KMS-11 (cell line): ENCODE measurements at regions not wholly inside any gene's neighbourhood (a gene's known extent, or its start where the extent isn't known, plus 50 kb on each side); places are given as distances from the start of the nearest gene placed in this dataset.

Experiments used
- H2AFZ ChIP-seq: fragments of 200-600 bp; sonication (generic); 2 replicates; pipeline ENCODE4 v1.6.1; 2016; ENCODE audit warnings: antibody characterized with exemption, mixed run types, low read depth
- H3K27ac ChIP-seq: fragments of 200-600 bp; sonication (generic); 2 replicates; pipeline ENCODE4 v1.6.1; 2016; ENCODE audit warnings: mild to moderate bottlenecking, mixed run types
- H3K27me3 ChIP-seq: fragments of 200-600 bp; sonication (generic); 2 replicates; pipeline ENCODE4 v1.6.1; 2017; ENCODE audit warnings: mild to moderate bottlenecking, low read depth, mixed run types, moderate library complexity; ENCODE audit not compliant: insufficient read depth
- H3K36me3 ChIP-seq: fragments of 200-600 bp; sonication (generic); 2 replicates; pipeline ENCODE4 v1.6.1; 2017; ENCODE audit warnings: mild to moderate bottlenecking, mixed run types; ENCODE audit not compliant: insufficient read depth
- H3K4me1 ChIP-seq: fragments of 200-600 bp; sonication (generic); 2 replicates; pipeline ENCODE4 v1.6.1; 2016; ENCODE audit warnings: mild to moderate bottlenecking, low read depth, mixed run types; ENCODE audit not compliant: poor library complexity, severe bottlenecking
- H3K4me2 ChIP-seq: fragments of 200-600 bp; sonication (generic); 2 replicates; pipeline ENCODE4 v1.7.0; 2016; ENCODE audit warnings: mild to moderate bottlenecking, mixed run types
- H3K4me3 ChIP-seq: fragments of 200-600 bp; sonication (generic); IDR thresholded peaks from 2 replicates; pipeline ENCODE4 v1.6.1; 2017; ENCODE audit warnings: low read depth, low read length, mixed read lengths; ENCODE audit not compliant: insufficient read depth
- H3K79me2 ChIP-seq: fragments of 200-600 bp; sonication (generic); 2 replicates; pipeline ENCODE4 v1.6.1; 2016; ENCODE audit warnings: low read depth, mixed run types; ENCODE audit not compliant: insufficient read depth
- H3K9ac ChIP-seq: fragments of 200-600 bp; sonication (generic); 2 replicates; pipeline ENCODE4 v1.6.1; 2016; ENCODE audit warnings: mild to moderate bottlenecking, mixed run types
- H4K20me1 ChIP-seq: fragments of 200-600 bp; sonication (generic); 2 replicates; pipeline ENCODE4 v1.6.1; 2016; ENCODE audit warnings: mild to moderate bottlenecking, mixed run types; ENCODE audit not compliant: insufficient read depth
- CTCF ChIP-seq: fragments of 200-600 bp; sonication (generic); conservative IDR thresholded peaks from 2 replicates; pipeline ENCODE4 v1.6.1; 2017; ENCODE audit warnings: low read depth, mild to moderate bottlenecking, antibody characterized with exemption, low read length, moderate library complexity, mixed read lengths

DNA sequence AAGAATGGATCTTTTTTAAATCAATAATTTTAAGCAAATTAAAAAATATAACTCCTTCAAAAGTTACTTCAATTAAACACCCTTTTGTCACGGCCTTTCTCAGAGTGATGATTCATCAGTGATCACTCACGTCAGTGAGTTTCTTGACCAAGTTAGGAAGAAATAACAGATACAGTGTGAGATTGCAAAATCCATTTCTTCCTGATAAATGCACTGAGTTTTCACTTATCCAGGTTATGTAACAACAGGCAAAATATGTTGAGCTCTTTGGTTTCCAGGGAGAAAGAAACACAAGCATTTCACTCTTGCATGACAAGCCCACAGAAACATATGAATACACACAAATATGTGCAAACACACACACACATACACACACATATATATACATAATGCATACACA, 195.9 kb upstream of the CYRIA start:
- no peak overlapping the region for H3K9ac ChIP-seq
- H3K27me3 ChIP-seq = no peaks in the 10 kb centered on the region
- no peak overlapping the region for H3K27ac ChIP-seq
- no peak overlapping the region for H3K4me3 ChIP-seq
- H3K79me2 ChIP-seq = no peaks in the 10 kb centered on the region
- H3K4me2 ChIP-seq = no peak overlapping the region
- no peaks in the 10 kb centered on the region for H3K4me1 ChIP-seq
- H3K36me3 ChIP-seq = no peaks in the 10 kb centered on the region
- TF ChIP-seq CTCF = no peak
- no peaks in the 10 kb centered on the region for H4K20me1 ChIP-seq
- H2AFZ ChIP-seq = no peak overlapping the region

DNA sequence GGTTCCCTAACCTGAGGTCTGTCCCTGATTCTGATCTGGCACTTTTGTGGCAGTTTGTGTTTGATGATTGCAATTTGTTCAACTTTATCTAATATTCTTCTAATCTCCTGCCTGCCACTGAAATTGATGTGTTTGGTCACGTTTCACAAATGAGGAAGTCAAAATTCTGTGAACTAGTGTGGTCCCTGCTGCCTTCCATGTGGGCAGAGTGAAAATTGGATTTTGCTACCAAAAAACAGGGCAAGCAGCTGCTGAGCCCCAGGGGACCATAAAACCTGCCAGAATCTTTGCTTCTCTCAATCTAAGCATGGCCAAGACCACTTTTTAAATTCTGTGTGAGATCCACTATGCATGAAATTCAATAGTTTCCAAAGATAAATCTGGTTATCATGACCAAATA, 195.5 kb upstream of the CYRIA start:
- Histone ChIP-seq H4K20me1 (no peaks in the 10 kb centered on the region), H2AFZ (no peak overlapping the region), H3K4me1 (no peaks in the 10 kb centered on the region), H3K4me3 (no peak overlapping the region), H3K4me2 (no peak overlapping the region), H3K9ac (no peak overlapping the region), H3K36me3 (no peaks in the 10 kb centered on the region), H3K27me3 (no peaks in the 10 kb centered on the region), H3K79me2 (no peaks in the 10 kb centered on the region), H3K27ac (no peak overlapping the region)
- no peak for TF ChIP-seq CTCF

- H3K4me1 ChIP-seq = no peaks in the 10 kb centered on the region
- H3K4me3 ChIP-seq = no peak overlapping the region
- no peaks in the 10 kb centered on the region for H3K79me2 ChIP-seq
- H2AFZ ChIP-seq = no peak overlapping the region
- no peaks in the 10 kb centered on the region for H3K36me3 ChIP-seq
- TF ChIP-seq CTCF = no peak
- no peak overlapping the region for H3K9ac ChIP-seq
- H3K27ac ChIP-seq = no peak overlapping the region
- no peaks in the 10 kb centered on the region for H4K20me1 ChIP-seq
- no peak overlapping the region for H3K4me2 ChIP-seq
- H3K27me3 ChIP-seq = no peaks in the 10 kb centered on the region
Observed at GRCh38 chr2:16860627-16861026, 195.0 kb upstream of the CYRIA start.

DNA sequence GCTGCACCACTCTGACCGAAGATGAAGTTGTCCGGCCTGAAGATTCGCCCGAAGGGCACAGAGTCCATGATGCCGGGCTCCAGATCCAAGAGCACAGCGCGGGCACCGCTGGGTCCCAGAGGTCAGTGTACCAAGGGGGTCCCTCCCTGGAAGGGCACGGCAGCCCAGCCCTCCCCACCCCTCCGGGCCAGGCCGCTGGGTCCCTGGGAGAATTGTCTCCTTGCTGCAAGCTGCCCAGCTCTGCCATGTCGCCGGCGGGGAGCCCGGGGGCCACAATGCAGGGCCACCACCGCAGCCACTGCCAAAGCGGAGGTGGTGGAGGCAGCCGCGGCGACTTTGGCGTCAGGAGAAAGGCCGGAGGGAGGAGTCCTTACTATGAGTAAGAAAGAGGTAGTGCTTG, 189.5 kb upstream of the CYRIA start:
- Histone ChIP-seq H3K27me3 (no peaks in the 10 kb centered on the region), H3K36me3 (no peaks in the 10 kb centered on the region), H3K27ac (no peak overlapping the region), H3K79me2 (no peaks in the 10 kb centered on the region), H3K4me2 (no peak overlapping the region), H3K4me1 (no peaks in the 10 kb centered on the region), H4K20me1 (no peaks in the 10 kb centered on the region), H3K9ac (no peak overlapping the region), H2AFZ (no peak overlapping the region), H3K4me3 (no peak overlapping the region)
- no peak for TF ChIP-seq CTCF

DNA sequence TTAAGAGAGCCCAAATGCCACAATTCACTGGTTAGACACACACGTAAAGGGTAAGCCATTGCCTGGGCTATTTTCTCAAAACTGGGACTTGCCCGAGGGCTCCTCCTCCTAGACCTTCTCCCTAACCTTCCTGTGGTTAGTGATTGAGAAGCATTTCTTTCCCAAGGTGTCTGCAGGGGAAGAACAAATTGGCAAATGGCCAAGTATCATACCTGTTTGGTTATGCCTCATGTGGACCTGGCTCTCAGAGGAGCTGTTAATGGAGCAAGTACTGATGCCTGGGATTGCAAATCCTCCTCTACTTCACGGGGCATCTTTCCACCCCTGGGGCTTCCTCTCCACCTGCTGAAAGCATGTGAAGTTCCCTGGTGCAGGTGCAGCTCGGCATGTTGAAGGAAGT, 187.5 kb upstream of the CYRIA start:
- no peak for TF ChIP-seq CTCF
- H4K20me1 ChIP-seq = no peaks in the 10 kb centered on the region
- no peak overlapping the region for H3K9ac ChIP-seq
- no peaks in the 10 kb centered on the region for H3K27me3 ChIP-seq
- H3K27ac ChIP-seq = no peak overlapping the region
- H3K79me2 ChIP-seq = no peaks in the 10 kb centered on the region
- H3K4me1 ChIP-seq = no peaks in the 10 kb centered on the region
- no peak overlapping the region for H3K4me2 ChIP-seq
- H3K36me3 ChIP-seq = no peaks in the 10 kb centered on the region
- no peak overlapping the region for H3K4me3 ChIP-seq
- no peak overlapping the region for H2AFZ ChIP-seq
